Midbrain (tissue), 1 donor: ENCODE measurements at regions not wholly inside any gene's neighbourhood (a gene's known extent, or its start where the extent isn't known, plus 50 kb on each side); places are given as distances from the start of the nearest gene placed in this dataset.
"Not testable (repeated sequence)": the region's sequence is repeated elsewhere in the genome, so short reads cannot be mapped to it uniquely, and the experiment has no call there.

Experiments used
- DNase-seq: peaks from one replicate; lab custom pipeline; 2025; lab: John Stamatoyannopoulos, UW

GRCh38 chr5:10017786-10018185 lies 231.9 kb downstream of the ATPSCKMT start:
- no peak for DNase-seq

GRCh38 chr5:10016559-10016958 lies 233.1 kb downstream of the ATPSCKMT start:
- DNase-seq: not testable (repeated sequence)

GRCh38 chr5:10015681-10016080 lies 234.0 kb downstream of the ATPSCKMT start:
- DNase-seq: not testable (repeated sequence)

GRCh38 chr5:10009802-10010201 lies 239.9 kb downstream of the ATPSCKMT start:
- no peak for DNase-seq

- no peak for DNase-seq
Measured at GRCh38 chr5:9987101-9987500, 262.6 kb downstream of the ATPSCKMT start.

GRCh38 chr5:9977070-9977469 lies 272.6 kb downstream of the ATPSCKMT start:
- DNase-seq: no peak

GRCh38 chr5:9976621-9977020 lies 273.1 kb downstream of the ATPSCKMT start:
- no peak for DNase-seq

- no peak for DNase-seq
Measured at GRCh38 chr5:9972059-9972458, 277.6 kb downstream of the ATPSCKMT start.

GRCh38 chr5:9971301-9971700 lies 278.4 kb downstream of the ATPSCKMT start:
- DNase-seq: no peak

GRCh38 chr5:9958914-9959313 lies 290.8 kb downstream of the ATPSCKMT start:
- DNase-seq: no peak

GRCh38 chr5:9957214-9957613 lies 292.5 kb downstream of the ATPSCKMT start:
- no peak for DNase-seq

GRCh38 chr5:9956725-9957124 lies 293.0 kb downstream of the ATPSCKMT start:
- DNase-seq: no peak

GRCh38 chr5:9955586-9955985 lies 294.1 kb downstream of the ATPSCKMT start:
- DNase-seq: no peak

- no peak for DNase-seq
Measured at GRCh38 chr5:9954869-9955268, 294.8 kb downstream of the ATPSCKMT start.

GRCh38 chr5:9953691-9954090 lies 296.0 kb downstream of the ATPSCKMT start:
- DNase-seq: no peak

- no peak for DNase-seq
Measured at GRCh38 chr5:9951865-9952516, 297.7 kb downstream of the ATPSCKMT start.

GRCh38 chr5:9947944-9948343 lies 301.7 kb downstream of the ATPSCKMT start:
- no peak for DNase-seq

- DNase-seq: no peak
Measured at GRCh38 chr5:9947225-9947714, 302.4 kb downstream of the ATPSCKMT start.

- no peak for DNase-seq
Measured at GRCh38 chr5:9932770-9933169, 302.6 kb upstream of the TAS2R1 start.

GRCh38 chr5:9930156-9930555 lies 300.0 kb upstream of the TAS2R1 start:
- no peak for DNase-seq

- DNase-seq: no peak
Measured at GRCh38 chr5:9928326-9928725, 298.2 kb upstream of the TAS2R1 start.

GRCh38 chr5:9927521-9927997 lies 297.4 kb upstream of the TAS2R1 start:
- DNase-seq: no peak

- no peak for DNase-seq
Measured at GRCh38 chr5:9927106-9927505, 297.0 kb upstream of the TAS2R1 start.

GRCh38 chr5:9924614-9925013 lies 294.5 kb upstream of the TAS2R1 start:
- no peak for DNase-seq
